Esophagus muscularis mucosa (tissue), 4 donors: ENCODE measurements at regions not wholly inside any gene's neighbourhood (a gene's known extent, or its start where the extent isn't known, plus 50 kb on each side); places are given as distances from the start of the nearest gene placed in this dataset.
A peak's percentile ranks its signal among the peaks of the same experiment; 100 is the strongest.

Source experiments
- DNase-seq: peaks from one replicate; pipeline ENCODE4 v3.0.0-alpha.2; 2017; ENCODE audit errors: extremely low spot score
- H3K27ac ChIP-seq, 4 donors: fragments of 200-600 bp; sonication (generic); replicated peaks in 1 of 4; 1 replicate in 3 of 4; 2 replicates in 1 of 4; pipeline ENCODE4 v1.5.1; 2016 to 2019; ENCODE audit warnings: mild to moderate bottlenecking in 1 of 4
- H3K27me3 ChIP-seq, 4 donors: fragments of 200-600 bp; sonication (generic); one replicate each; pipeline versions ENCODE4 v1.5.1 to v1.6.0; 2016 to 2019
- H3K36me3 ChIP-seq, 4 donors: fragments of 200-600 bp; sonication (generic); one replicate each; pipeline ENCODE4 v1.5.1; 2016 to 2019
- H3K4me1 ChIP-seq, 4 donors: fragments of 200-600 bp; sonication (generic); one replicate each; pipeline ENCODE4 v1.5.1; 2016 to 2019
- H3K4me3 ChIP-seq, 4 donors: fragments of 200-600 bp; sonication (generic); 1 replicate in 2 of 4; 2 replicates in 2 of 4; pipeline ENCODE4 v1.5.1; 2016 to 2019; ENCODE audit warnings: mild to moderate bottlenecking in 4 of 4, moderate library complexity in 1 of 4
- H3K9me3 ChIP-seq, 4 donors: fragments of 200-600 bp; sonication (generic); 1 replicate in 3 of 4; 2 replicates in 1 of 4; pipeline ENCODE4 v1.5.1; 2016 to 2019
- CTCF ChIP-seq, 3 experiments: fragments of 200-600 bp in 2 of 3; fragments of 450-650 bp in 1 of 3; sonication (generic) in 2 of 3; IDR thresholded peaks; one replicate each; pipeline ENCODE4 v1.5.1; 2017 to 2019; ENCODE audit warnings: antibody characterized with exemption in 3 of 3, mild to moderate bottlenecking in 2 of 3, moderate library complexity in 1 of 3
- EP300 ChIP-seq: sonication (generic); formaldehyde crosslinking; IDR thresholded peaks from one replicate; pipeline ENCODE4 v1.6.1; 2017; ENCODE audit warnings: antibody characterized with exemption
- POLR2A ChIP-seq: fragments of 450-650 bp; IDR thresholded peaks from one replicate; pipeline ENCODE4 v1.6.1; 2017; ENCODE audit warnings: antibody characterized with exemption, moderate library complexity, mild to moderate bottlenecking, low read depth
- POLR2AphosphoS5 ChIP-seq, 2 donors: sonication (generic); formaldehyde crosslinking; IDR thresholded peaks; one replicate each; pipeline ENCODE4 v1.6.1; 2017; ENCODE audit warnings: antibody characterized with exemption in 2 of 2
- WGBS: methylation state at CpG from one replicate; pipeline ENCODE4 v1.1.5; 2018; 5-methylcytosine and 5-hydroxymethylcytosine counted together
- intact Hi-C: fragments of 100-400 bp; cut with DNase I; formaldehyde crosslinking; loops from one replicate; pipeline ENCODE4 v1.15.1; 2023

GRCh38 chr12:107983756-107984472 is 145.2 kb upstream of the WSCD2 start:
- Histone ChIP-seq H3K4me1 (no peaks in the 10 kb centered on the region), H3K27me3 (no peaks in the 10 kb centered on the region), H3K36me3 (no peaks in the 10 kb centered on the region), H3K9me3 (no peaks in the 10 kb centered on the region), H3K27ac (no peak overlapping the region), H3K4me3 (no peak overlapping the region)
- intact Hi-C loops: no loop called here
- WGBS: 68% methylated on average over 4 of the region's 4 CpGs
- TF ChIP-seq EP300 (no peak), CTCF (IDR thresholded peaks at IDR 0.05) (no peak)
- no peak for DNase-seq

- H3K27ac ChIP-seq: no peak overlapping the region
- no peaks in the 10 kb centered on the region for H3K36me3 ChIP-seq
- H3K9me3 ChIP-seq: no peaks in the 10 kb centered on the region
- no peaks in the 10 kb centered on the region for H3K27me3 ChIP-seq
- DNase-seq: no peak
- WGBS: 80% methylated on average over 3 of the region's 3 CpGs
- no peaks in the 10 kb centered on the region for H3K4me1 ChIP-seq
- intact Hi-C loops: no loop called here
- TF ChIP-seq EP300: no peak
- no peak overlapping the region for H3K4me3 ChIP-seq
These were observed 144.1 kb upstream of the WSCD2 start for GRCh38 chr12:107984973-107985372.

GRCh38 chr12:107986183-107986582 is 142.9 kb upstream of the WSCD2 start:
- TF ChIP-seq POLR2A (no peak), CTCF (IDR thresholded peaks at IDR 0.05) (no peak), EP300 (no peak), POLR2AphosphoS5 (IDR thresholded peaks at IDR 0.05) (no peak)
- intact Hi-C loops: no loop called here

GRCh38 chr12:107990325-107990724 is 138.8 kb upstream of the WSCD2 start:
- peak; percentile 74 for DNase-seq
- Histone ChIP-seq H3K27ac (no peak overlapping the region), H3K36me3 (no peaks in the 10 kb centered on the region), H3K27me3 (no peaks in the 10 kb centered on the region), H3K4me3 (no peak overlapping the region), H3K9me3 (no peaks in the 10 kb centered on the region), H3K4me1 (no peaks in the 10 kb centered on the region)
- WGBS: 18% methylated on average over 2 of the region's 2 CpGs
- TF ChIP-seq CTCF (IDR thresholded peaks at IDR 0.05): peak; percentile 22 to 31 (median 29)
- no peak for TF ChIP-seq POLR2A
- intact Hi-C loops: loop anchor here (5.0 kb wide), 1 partner anchor 522 kb away; no protein-coding TSS in a partner anchor

More at GRCh38 chr12:107986183-107986582, 142.9 kb upstream of the WSCD2 start:
- no peaks in the 10 kb centered on the region for H3K4me1 ChIP-seq
- DNase-seq: peak; percentile 79
- H3K27me3 ChIP-seq: no peaks in the 10 kb centered on the region
- 64% methylated on average over 1 of the region's 1 CpG for WGBS
- H3K27ac ChIP-seq: no peak overlapping the region
- no peaks in the 10 kb centered on the region for H3K36me3 ChIP-seq
- H3K9me3 ChIP-seq: no peaks in the 10 kb centered on the region
- H3K4me3 ChIP-seq: no peak overlapping the region

GRCh38 chr12:107992029-107992428 is 137.1 kb upstream of the WSCD2 start:
- H3K4me1 ChIP-seq: no peaks in the 10 kb centered on the region
- H3K27ac ChIP-seq: no peak overlapping the region
- WGBS: 49% methylated on average over 2 of the region's 2 CpGs
- H3K27me3 ChIP-seq: no peaks in the 10 kb centered on the region
- intact Hi-C loops: loop anchor here (5.0 kb wide), 1 partner anchor 520 kb away; no protein-coding TSS in a partner anchor
- no peaks in the 10 kb centered on the region for H3K36me3 ChIP-seq
- TF ChIP-seq POLR2A (no peak), EP300 (no peak), POLR2AphosphoS5 (IDR thresholded peaks at IDR 0.05) (no peak)
- no peak overlapping the region for H3K4me3 ChIP-seq
- peak; percentile 53 for DNase-seq
- H3K9me3 ChIP-seq: no peaks in the 10 kb centered on the region
